Panc1 (cell line): ENCODE measurements at regions not wholly inside any gene's neighbourhood (a gene's known extent, or its start where the extent isn't known, plus 50 kb on each side); places are given as distances from the start of the nearest gene placed in this dataset.

ENCODE experiments used
- CTCF ChIP-seq: fragments of 450-650 bp; IDR thresholded peaks from 2 replicates; pipeline ENCODE4 v1.5.1; 2017; ENCODE audit warnings: mild to moderate bottlenecking
- SIN3A ChIP-seq: IDR thresholded peaks from 2 replicates; pipeline ENCODE4 v1.6.1; 2012; ENCODE audit warnings: low read depth, mild to moderate bottlenecking, low read length, moderate library complexity, borderline replicate concordance; ENCODE audit not compliant: insufficient read depth

GRCh38 chr18:35828591-35828990 lies 143.9 kb upstream of the RMP24 start:
- TF ChIP-seq CTCF = no peak
- TF ChIP-seq SIN3A = no peak
